NK-92 treated with Interleukin-12 subunit alpha and Interleukin-12 subunit beta, amount 100 ng/mL, for 24 hours (cell line): ENCODE measurements at regions not wholly inside any gene's neighbourhood (a gene's known extent, or its start where the extent isn't known, plus 50 kb on each side); places are given as distances from the start of the nearest gene placed in this dataset.

ENCODE experiments used
- DNase-seq: peaks from one replicate; lab custom pipeline; 2025; lab: John Stamatoyannopoulos, UW

- DNase-seq, result no peak
Measured at GRCh38 chr5:125695996-125696655, 727.1 kb upstream of the GRAMD2B start.

- no peak for DNase-seq
Measured at GRCh38 chr5:125696762-125697161, 726.4 kb upstream of the GRAMD2B start.

- DNase-seq, result no peak
Measured at GRCh38 chr5:125698420-125698819, 724.8 kb upstream of the GRAMD2B start.

- DNase-seq, result no peak
Measured at GRCh38 chr5:125699860-125700259, 723.3 kb upstream of the GRAMD2B start.

- DNase-seq, result no peak
Measured at GRCh38 chr5:125700380-125700861, 722.8 kb upstream of the GRAMD2B start.

- no peak for DNase-seq
Measured at GRCh38 chr5:125703616-125704015, 719.6 kb upstream of the GRAMD2B start.

GRCh38 chr5:125704888-125705287 is 718.3 kb upstream of the GRAMD2B start:
- DNase-seq, result no peak

GRCh38 chr5:125708583-125708982 is 714.6 kb upstream of the GRAMD2B start:
- DNase-seq, result no peak

GRCh38 chr5:125710745-125711144 is 712.5 kb upstream of the GRAMD2B start:
- no peak for DNase-seq

- no peak for DNase-seq
Measured at GRCh38 chr5:125712397-125712796, 710.8 kb upstream of the GRAMD2B start.

- no peak for DNase-seq
Measured at GRCh38 chr5:125713109-125713805, 710.0 kb upstream of the GRAMD2B start.

GRCh38 chr5:125715216-125715615 is 708.0 kb upstream of the GRAMD2B start:
- no peak for DNase-seq

- no peak for DNase-seq
Measured at GRCh38 chr5:125717209-125717608, 706.0 kb upstream of the GRAMD2B start.

GRCh38 chr5:125719681-125720347 is 703.4 kb upstream of the GRAMD2B start:
- DNase-seq, result no peak

- no peak for DNase-seq
Measured at GRCh38 chr5:125720348-125720685, 702.9 kb upstream of the GRAMD2B start.

- no peak for DNase-seq
Measured at GRCh38 chr5:125720721-125721120, 702.5 kb upstream of the GRAMD2B start.

GRCh38 chr5:125722550-125722949 is 700.7 kb upstream of the GRAMD2B start:
- DNase-seq, result no peak

GRCh38 chr5:125725691-125726090 is 697.5 kb upstream of the GRAMD2B start:
- no peak for DNase-seq

- no peak for DNase-seq
Measured at GRCh38 chr5:125743939-125744338, 679.3 kb upstream of the GRAMD2B start.

GRCh38 chr5:125746917-125747316 is 676.3 kb upstream of the GRAMD2B start:
- DNase-seq, result no peak

- no peak for DNase-seq
Measured at GRCh38 chr5:125750147-125750860, 672.9 kb upstream of the GRAMD2B start.

- no peak for DNase-seq
Measured at GRCh38 chr5:125750861-125751186, 672.4 kb upstream of the GRAMD2B start.

- no peak for DNase-seq
Measured at GRCh38 chr5:125756456-125756855, 666.8 kb upstream of the GRAMD2B start.
